Gastroesophageal sphincter (tissue), 3 donors: ENCODE measurements at regions not wholly inside any gene's neighbourhood (a gene's known extent, or its start where the extent isn't known, plus 50 kb on each side); places are given as distances from the start of the nearest gene placed in this dataset.

ENCODE experiments used
- POLR2A ChIP-seq, 2 donors: fragments of 450-650 bp; IDR thresholded peaks; one replicate each; pipeline ENCODE4 v1.6.1; 2017; ENCODE audit warnings: antibody characterized with exemption in 2 of 2, mild to moderate bottlenecking in 2 of 2, moderate library complexity in 1 of 2
- POLR2AphosphoS5 ChIP-seq: sonication (generic); formaldehyde crosslinking; IDR thresholded peaks from one replicate; pipeline ENCODE4 v1.6.1; 2017; ENCODE audit warnings: antibody characterized with exemption
- TF ChIP-seq, protein P1 (sequence below), 4 experiments: fragments of 200-600 bp in 2 of 4; fragments of 450-650 bp in 2 of 4; sonication (generic) in 1 of 4; IDR thresholded peaks; one replicate each; pipeline ENCODE4 v1.5.1; 2017 to 2019; ENCODE audit warnings: antibody characterized with exemption in 4 of 4, mild to moderate bottlenecking in 2 of 4, moderate library complexity in 2 of 4

DNA sequence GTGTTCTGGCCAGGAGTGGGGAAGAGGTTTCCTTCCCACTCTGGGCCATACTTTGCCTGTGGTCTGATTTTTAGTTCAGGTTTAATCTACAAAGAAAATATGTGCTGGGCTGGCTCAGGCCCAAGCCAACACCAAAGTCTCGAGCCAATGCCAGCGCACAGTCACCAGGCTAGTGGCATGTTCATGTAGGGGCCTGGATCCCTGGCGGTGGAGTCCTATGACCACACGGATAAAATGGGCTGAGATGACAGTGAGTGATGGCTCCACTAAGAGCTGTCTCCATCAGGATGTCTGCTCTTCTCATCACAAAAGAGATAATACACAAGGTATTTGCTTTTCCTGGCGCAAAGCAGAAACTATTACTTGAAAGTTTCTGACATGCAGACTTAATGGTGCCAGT is 92.9 kb upstream of the PTPN3 start:
- TF ChIP-seq, protein P1, sequence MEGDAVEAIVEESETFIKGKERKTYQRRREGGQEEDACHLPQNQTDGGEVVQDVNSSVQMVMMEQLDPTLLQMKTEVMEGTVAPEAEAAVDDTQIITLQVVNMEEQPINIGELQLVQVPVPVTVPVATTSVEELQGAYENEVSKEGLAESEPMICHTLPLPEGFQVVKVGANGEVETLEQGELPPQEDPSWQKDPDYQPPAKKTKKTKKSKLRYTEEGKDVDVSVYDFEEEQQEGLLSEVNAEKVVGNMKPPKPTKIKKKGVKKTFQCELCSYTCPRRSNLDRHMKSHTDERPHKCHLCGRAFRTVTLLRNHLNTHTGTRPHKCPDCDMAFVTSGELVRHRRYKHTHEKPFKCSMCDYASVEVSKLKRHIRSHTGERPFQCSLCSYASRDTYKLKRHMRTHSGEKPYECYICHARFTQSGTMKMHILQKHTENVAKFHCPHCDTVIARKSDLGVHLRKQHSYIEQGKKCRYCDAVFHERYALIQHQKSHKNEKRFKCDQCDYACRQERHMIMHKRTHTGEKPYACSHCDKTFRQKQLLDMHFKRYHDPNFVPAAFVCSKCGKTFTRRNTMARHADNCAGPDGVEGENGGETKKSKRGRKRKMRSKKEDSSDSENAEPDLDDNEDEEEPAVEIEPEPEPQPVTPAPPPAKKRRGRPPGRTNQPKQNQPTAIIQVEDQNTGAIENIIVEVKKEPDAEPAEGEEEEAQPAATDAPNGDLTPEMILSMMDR (IDR thresholded peaks at IDR 0.05): no peak
- TF ChIP-seq POLR2A (IDR thresholded peaks at IDR 0.05) (no peak), POLR2AphosphoS5 (no peak)
